HG02571 (cell line): ENCODE measurements at regions not wholly inside any gene's neighbourhood (a gene's known extent, or its start where the extent isn't known, plus 50 kb on each side); places are given as distances from the start of the nearest gene placed in this dataset.
"Not testable (repeated sequence)": the region's sequence is repeated elsewhere in the genome, so short reads cannot be mapped to it uniquely, and the experiment has no call there.

Experiments used
- ATAC-seq: cut with Tn5 transposase; IDR thresholded peaks from one replicate; pipeline ENCODE4 v1.9.1; 2021; ENCODE audit warnings: mild to moderate bottlenecking, moderate library complexity; ENCODE audit not compliant: unreplicated experiment

DNA sequence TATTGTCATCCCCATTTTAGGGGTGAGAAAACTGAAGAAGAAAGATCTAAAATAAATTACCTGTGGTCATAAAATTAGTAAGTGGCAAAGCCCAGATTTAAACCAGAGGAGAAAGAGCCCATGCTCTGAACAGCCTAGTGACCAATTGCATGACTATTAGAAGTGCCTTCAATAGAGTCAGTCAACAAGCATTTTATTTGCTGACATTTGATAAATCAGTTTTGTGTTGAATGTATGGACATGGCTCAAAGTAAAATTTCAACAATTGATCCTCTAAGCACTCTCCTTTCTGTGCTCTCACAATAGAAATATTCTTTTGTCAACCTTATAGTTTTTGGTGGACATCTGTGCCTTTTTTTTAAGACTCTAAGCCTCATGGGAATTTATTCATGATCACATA is 572.9 kb upstream of the SOX9 start:
- ATAC-seq, result no peak

DNA sequence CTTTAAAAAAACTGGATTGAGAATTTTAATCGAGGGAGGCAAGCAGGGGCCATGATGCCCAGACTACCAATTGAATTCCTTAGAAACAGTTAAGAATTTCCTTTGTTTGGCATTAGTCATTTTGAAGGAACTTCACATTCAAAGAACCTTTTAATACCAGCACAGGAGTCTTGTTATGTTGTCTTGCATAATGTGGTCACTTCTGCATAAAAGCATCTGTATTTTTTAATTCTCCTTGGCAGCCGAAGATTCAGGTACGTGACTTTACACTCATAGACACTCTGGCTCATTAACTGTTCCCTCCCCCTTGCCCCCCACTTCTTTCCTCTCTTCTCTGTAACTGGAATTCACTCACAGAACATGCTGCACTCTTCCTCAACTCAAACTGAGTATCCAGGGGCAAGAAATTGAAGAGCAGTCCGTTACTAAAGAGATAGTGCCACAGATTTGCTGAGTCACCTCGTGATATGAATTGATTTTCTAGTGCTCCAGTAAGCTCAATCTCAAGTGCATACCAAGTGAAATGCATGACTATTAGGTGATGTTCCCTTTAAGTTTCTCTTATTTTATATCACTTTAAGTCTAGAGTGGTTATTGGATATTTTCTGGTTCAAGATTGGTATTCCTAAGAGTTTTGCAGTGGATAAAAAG is 572.2 kb upstream of the SOX9 start:
- ATAC-seq, result no peak

GRCh38 chr17:71550675-71551074 is 570.1 kb upstream of the SOX9 start:
- no peak for ATAC-seq

DNA sequence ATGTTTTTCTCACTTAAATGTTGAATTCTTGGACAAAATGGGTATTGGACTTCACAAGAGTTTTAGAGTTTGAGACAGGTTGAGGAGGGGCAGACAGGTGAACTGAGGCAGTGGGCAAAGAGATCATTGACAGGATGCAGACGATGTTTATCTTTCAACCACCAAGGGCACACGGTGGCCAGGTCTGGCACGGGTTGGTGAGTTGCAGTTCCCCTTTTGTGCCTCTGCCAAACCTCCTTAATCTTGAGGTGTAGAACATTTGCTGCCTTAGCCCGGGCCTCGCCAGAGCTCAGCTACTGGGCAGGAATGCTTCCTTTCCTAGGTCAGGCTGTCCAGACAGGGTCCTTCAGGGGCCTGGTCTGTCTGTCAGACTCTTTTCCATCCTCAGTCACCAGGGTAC is 567.4 kb upstream of the SOX9 start:
- ATAC-seq, result no peak

- no peak for ATAC-seq
These were observed 561.9 kb upstream of the SOX9 start for GRCh38 chr17:71558901-71559300.

- ATAC-seq, result no peak
These were observed 548.5 kb upstream of the SOX9 start for GRCh38 chr17:71572343-71572742.

DNA sequence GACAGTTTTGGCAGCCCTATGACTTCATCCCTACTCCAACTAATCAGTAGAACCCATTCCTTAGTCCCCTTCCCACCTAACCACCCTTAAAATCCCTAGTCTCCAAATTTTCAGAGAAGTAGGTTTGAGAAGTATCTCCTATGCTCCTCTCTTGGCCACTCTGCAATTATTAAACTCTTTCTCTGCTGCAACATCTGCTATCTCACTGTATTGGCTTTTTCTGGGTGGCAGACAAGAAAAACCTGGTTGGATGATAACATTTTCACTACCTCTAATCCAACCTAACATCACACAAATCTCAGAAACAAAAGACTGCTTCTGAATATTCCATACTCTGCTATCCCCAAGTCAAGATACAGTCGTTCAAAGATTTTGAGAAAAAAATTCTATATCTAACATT is 542.4 kb upstream of the SOX9 start:
- no peak for ATAC-seq

DNA sequence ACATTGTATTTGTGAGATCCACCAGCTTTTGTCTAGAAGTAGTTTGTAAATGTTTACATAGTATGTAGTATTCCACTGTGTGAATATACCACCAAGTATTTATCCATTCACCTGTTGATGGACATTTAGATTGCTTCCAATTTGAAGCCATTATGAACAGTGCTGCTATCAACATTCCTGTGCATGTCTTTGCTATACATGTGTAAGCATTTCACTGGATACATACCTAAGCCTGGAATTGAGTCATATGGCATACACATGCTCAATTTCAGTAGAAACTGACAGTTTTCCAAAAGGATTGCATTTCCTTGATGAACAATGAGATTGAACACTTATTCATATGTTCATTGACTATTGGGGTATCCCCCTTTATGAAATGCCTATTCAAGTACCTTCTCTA is 540.6 kb upstream of the SOX9 start:
- ATAC-seq, result no peak

DNA sequence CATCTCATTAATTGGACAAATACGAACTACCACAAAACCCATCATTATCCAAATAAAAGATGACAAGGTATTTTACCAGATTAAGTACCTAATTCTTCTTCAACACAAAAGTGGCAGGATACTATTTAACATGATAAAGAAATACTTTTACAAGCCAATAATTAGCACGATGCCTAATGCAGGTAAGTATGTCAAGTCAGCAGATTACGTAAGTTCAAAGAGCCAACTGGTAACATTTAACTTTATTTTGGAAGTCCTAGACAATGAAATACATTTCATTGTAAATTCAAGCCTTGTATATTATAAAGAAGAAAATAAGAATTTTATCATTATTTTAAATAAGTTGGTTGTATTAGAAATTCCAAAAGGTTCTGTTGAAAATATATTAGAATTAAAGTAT is 535.3 kb upstream of the SOX9 start:
- no peak for ATAC-seq

DNA sequence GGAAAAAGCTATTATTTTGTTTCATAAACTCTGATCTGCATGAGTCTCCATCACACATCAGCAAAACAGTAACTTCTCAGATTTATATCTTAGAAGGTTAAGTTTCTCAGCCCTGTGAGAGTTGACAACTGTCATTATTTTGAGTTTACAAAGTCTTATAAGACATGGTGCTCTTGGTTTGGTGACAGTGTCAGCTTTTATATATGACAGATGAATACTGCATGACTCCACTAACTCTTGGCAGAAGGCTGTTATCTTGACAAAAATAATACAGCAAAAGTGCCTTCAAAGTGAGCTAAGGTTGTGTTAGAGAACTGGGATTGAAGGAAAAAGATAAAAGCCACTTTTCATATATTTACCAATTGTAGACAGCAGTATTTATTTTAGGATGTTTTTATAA is 528.4 kb upstream of the SOX9 start:
- no peak for ATAC-seq

GRCh38 chr17:71593078-71593477 is 527.7 kb upstream of the SOX9 start:
- ATAC-seq, result no peak

DNA sequence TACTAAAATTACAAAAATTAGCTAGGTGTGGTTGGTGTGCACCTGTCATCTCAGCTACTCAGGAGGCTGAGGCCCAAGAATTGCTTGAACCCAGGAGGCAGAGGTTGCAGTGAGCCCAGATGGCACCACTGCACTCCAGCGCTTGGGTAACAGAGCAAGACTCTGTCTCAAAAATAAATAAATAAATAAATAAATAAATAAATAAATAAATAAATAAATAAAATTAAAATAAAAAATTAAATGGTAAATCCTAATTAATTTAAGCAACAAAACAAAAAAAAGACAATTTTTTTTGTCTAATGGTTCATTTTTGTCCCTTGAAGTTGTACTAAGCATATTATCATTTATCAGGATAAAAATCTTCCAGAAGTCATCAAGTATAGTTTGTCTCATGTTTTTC is 521.2 kb upstream of the SOX9 start:
- ATAC-seq, result not testable (repeated sequence)

DNA sequence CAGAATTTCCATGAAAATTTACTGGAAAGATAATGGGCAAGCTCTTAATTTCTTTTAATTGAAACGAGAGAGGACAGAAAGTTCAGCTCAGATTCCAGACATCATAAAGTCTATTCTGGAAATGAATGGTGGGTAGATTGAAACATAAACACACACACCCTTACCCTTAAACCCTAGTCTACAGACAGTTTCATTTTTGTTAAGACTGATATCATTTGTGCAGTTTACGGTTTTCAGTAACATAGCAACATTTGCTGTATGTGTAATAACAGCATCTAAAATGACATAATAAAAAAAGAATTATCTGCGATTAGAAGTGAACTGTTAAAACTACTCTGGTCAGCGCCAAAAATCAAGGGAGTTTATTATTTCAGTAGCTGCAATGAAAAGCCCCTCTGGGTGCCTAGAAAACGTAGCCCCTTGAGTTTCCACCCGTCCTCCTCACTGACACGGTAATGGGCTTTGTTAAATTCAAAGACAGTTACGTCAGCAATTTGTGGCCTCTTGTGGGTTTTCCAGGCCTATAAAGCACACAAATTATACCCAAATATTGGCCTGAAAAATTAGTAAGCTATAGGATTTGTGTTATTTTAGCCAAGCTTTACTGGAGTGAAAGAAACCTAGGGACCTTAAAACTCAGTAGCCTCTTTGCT is 520.6 kb upstream of the SOX9 start:
- no peak for ATAC-seq

DNA sequence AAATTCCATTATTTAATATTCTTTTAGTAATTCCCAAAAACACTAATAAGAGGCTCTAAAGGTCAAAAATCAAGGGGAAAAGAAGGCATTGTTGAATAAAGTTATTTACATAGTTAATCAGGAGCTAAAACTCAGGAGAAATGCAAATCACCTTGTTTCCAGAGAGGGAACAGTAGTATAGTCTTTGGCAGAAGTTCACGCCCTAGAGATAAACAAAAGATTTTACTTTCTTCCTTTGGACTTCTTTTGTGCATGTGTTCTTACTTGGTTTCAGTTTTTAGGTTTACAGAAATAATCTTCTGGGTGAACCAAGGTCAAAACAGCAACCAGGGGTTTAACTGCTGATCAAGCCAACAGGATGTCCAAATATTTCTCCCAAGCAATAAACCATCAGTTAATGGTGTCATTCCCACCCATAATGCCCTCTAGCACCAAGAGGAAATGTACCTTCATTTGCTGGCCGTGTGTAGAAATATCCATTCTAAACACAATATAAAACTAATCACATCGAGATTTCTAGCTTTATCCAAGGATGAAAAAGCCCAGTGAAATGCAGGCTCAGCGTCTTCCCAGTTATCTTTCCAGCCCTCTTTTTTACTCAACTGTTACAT is 518.8 kb upstream of the SOX9 start:
- ATAC-seq, result no peak

GRCh38 chr17:71613996-71614395 is 506.8 kb upstream of the SOX9 start:
- no peak for ATAC-seq

DNA sequence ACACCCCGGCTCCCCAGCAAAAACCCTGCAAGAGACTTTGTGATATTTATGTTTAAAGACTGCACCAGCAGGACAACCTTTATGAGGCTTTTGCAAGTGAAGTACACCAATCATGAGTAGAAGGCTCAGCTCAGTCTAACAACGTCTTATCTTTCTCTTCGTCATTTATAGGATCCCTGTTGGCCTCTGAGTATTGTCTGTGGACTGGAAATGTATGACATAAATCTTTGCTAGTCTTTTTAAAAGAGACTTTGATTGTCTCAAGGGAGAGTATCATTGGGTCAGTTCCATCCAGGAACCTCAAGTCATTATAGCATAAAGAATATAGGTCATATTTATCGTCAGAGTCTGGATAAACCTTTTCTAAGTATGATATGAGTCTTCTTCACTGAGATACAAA is 505.0 kb upstream of the SOX9 start:
- ATAC-seq, result no peak

GRCh38 chr17:71617767-71618166 is 503.1 kb upstream of the SOX9 start:
- ATAC-seq, result not testable (repeated sequence)

GRCh38 chr17:71625330-71625729 is 495.5 kb upstream of the SOX9 start:
- ATAC-seq, result no peak

DNA sequence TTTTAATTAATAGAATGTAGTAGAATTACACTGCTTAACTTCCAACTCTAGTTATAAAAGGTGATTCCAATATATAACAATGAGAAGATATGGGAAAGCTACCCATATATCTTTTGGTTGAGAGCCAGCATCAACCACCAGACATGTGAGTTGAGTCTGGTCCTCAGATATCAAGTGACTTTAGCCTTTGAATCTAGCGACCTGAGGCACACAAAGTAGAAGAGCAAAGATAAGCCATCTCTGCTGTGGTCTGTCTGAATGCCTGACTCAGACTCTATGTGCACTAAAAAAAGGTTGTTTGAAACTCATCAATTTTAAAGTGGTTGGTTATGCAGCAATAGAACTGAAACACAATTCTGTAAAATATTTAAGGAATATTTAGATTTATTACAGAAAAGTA is 492.5 kb upstream of the SOX9 start:
- no peak for ATAC-seq

GRCh38 chr17:71631483-71631882 is 489.3 kb upstream of the SOX9 start:
- no peak for ATAC-seq

- no peak for ATAC-seq
These were observed 488.5 kb upstream of the SOX9 start for GRCh38 chr17:71632328-71632727.

DNA sequence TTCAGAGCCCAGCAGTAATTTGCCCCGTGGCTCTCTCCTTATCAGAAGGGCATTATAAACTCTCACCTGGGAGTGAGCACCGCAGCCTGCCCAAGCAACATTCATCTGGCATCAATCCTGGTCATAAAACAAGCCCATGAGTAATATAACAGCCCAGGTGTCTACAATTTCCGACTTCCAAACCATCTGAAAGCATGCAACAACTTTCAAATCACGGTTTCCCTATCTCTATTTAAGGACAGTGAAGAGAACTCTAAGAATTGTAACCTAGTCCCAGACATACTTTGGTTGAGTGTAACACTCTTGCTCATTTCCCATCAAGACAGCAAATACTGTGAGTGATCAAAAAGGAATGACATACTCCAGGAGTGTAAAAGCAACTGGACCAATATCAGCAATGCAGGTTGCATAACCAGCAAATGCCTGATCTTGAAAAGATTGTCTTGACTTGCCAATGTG is 487.4 kb upstream of the SOX9 start:
- no peak for ATAC-seq
